ENCODE measurements at regions not wholly inside any gene's neighbourhood (a gene's known extent, or its start where the extent isn't known, plus 50 kb on each side); places are given as distances from the start of the nearest gene placed in this dataset.
"Not testable (repeated sequence)": the region's sequence is repeated elsewhere in the genome, so short reads cannot be mapped to it uniquely, and the experiment has no call there.

GRCh38 chr6:139964737-139965136, 590.3 kb upstream of the CITED2 start:
- DNase-seq: no peak

DNA sequence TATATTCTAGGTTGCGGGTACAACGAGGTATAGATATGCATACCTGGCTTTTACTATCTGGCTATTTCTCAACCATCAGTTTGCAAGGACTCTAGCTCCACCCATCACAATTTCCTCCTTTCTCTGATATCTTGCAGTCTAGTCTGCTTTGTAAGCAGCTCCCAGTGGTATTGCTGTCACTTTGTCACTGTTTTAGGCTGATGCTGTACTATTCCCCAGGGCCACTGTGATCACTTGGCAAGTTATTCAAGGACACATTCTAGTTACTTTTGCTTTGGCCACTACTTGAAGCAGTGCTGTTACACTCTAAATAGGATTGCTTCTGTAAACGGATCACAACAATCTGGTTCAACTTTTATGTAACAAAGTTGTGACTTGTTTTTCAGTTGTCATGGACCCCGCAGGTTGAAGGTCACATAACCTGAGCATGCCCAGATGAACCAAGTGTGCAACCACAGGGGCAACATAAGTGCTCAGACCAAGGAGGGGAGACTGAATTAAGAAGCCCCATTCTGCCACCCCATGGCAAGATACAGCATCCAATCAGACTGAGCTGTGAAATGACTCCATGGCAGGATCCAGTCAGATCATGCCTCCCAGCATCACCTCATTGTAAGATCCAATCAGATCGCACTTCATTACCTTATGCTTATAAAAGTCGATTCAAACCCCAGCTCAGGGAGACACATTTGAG, 588.4 kb upstream of the CITED2 start:
- no peak for DNase-seq

GRCh38 chr6:139961190-139961589, 586.7 kb upstream of the CITED2 start:
- DNase-seq: no peak

DNA sequence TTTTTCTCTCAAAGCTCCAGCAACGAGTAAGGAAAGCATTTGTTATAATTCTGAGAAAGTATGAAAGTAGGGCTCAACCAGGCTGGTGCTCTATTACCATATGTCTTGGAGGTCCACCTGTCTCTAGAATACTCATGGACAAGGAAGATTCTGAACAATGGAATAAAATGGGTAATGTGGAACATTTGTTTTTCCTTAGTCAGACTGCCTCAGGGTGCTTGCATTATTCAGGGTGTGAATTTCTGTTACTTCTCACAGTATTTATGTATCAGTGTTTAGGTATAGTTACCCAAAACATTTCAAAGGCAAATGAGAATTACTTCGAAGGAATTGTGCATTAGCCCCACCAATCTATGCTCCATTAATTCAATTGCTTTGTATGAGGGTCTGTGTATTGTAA, 586.2 kb upstream of the CITED2 start:
- DNase-seq: no peak

GRCh38 chr6:139955366-139956155, 581.1 kb upstream of the CITED2 start:
- peak in 1 of 2 experiments; percentile 46 for DNase-seq

- no peak for DNase-seq
Observed at GRCh38 chr6:139954463-139955071, 580.1 kb upstream of the CITED2 start.

GRCh38 chr6:139953780-139954179, 579.3 kb upstream of the CITED2 start:
- DNase-seq: not testable (repeated sequence)

GRCh38 chr6:139951172-139951571, 576.7 kb upstream of the CITED2 start:
- no peak for DNase-seq

- no peak for DNase-seq
Observed at GRCh38 chr6:139944976-139945375, 570.5 kb upstream of the CITED2 start.

GRCh38 chr6:139944131-139944530, 569.7 kb upstream of the CITED2 start:
- no peak for DNase-seq

GRCh38 chr6:139943391-139943790, 568.9 kb upstream of the CITED2 start:
- DNase-seq: no peak

- no peak for DNase-seq
Observed at GRCh38 chr6:139942331-139942730, 567.9 kb upstream of the CITED2 start.

DNA sequence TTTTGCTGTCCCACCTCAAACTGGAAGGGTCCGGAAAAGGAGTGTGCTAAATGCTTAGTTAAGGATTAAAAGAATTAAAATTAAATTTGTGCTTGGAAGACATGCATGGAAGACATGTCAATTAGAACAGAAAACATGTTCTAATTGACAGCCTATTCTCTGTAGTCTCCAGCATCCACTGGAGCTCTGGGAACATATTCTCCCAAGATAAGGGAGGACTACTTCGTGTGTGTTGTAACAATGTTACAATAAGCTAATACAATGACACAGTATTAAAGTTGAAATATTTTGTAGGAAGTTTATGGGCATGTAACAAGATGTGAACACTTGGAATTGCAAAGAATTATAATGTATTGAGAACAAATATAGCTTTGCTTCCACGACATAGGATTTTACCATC, 567.4 kb upstream of the CITED2 start:
- DNase-seq: no peak

- no peak for DNase-seq
Observed at GRCh38 chr6:139940741-139941729, 566.6 kb upstream of the CITED2 start.

DNA sequence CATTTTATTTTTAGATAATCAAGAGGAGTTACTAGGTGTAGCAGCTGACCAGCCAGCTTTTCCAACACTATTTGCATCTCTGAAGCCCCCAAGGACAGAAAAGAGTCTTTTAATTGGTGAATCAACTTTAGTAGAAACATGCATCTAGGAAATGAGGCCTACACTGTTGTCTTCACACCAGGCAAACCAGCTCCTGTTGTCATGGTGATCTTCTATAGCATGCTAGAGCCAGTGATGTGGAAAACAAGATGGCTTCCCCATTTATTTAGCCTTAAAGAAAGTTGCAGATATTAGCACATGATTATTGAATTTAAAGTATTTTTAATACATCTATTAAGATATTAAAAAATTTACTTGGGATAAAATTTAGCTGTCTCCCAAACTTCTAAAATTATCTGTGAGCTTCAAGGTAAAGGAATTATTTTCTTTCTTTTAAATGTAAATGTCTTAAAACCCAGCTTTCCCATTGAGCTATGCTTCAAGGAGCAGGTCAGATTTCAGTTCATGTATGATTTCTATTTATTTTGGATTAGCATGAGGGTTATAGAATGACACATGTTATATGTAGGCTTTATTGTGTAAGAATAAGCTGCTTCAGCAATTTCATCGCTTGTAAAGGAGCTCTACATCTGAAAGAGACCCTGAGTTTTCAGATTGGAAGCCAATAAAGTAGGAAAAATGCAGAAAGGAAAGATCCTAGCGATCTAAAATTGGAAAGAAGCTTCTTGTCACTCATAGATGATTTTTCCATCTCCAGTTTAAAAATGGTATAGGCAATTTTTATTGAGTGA, 564.9 kb upstream of the CITED2 start:
- DNase-seq: no peak

DNA sequence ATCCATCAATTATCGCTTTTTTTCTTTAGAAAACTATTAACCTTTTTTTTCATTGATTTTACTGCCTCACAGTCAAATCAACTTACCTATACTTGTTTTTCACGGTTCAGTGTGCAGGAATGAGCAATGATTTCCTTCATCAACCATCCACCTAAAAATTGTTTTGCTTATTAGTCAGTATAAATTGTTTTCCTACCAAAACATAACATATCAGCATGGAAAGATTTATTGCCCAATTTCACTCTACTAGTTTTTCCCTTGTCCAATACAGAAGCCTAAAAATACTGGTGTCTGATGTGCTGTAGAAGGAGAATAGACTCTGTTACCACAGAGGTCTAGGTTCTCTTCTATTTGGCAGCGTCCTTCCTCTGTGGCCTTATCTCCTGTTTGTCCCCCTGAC, 558.2 kb upstream of the CITED2 start:
- DNase-seq: no peak

DNA sequence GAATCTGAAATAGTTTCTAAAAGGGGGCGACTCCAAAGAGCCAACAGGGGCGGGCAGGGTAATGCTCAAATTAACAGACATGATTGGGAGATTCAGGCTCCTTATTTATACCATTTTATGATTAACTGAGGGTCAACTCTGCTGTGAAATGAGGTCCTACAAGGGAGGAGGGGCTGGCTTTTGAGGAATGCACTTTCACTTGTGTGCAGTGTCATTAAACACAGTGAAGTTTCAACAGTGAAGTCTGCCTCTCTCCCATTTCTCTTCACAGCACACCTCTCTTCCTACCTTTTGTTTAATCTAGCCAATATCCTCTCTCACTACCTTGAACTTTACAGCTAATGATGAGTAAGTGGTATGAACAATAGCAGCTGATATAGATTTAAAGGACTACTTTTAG, 557.3 kb upstream of the CITED2 start:
- no peak for DNase-seq

- DNase-seq: no peak
Observed at GRCh38 chr6:139927742-139928305, 553.4 kb upstream of the CITED2 start.

GRCh38 chr6:139927236-139927635, 552.8 kb upstream of the CITED2 start:
- no peak for DNase-seq

- no peak for DNase-seq
Observed at GRCh38 chr6:139926711-139927110, 552.3 kb upstream of the CITED2 start.

DNA sequence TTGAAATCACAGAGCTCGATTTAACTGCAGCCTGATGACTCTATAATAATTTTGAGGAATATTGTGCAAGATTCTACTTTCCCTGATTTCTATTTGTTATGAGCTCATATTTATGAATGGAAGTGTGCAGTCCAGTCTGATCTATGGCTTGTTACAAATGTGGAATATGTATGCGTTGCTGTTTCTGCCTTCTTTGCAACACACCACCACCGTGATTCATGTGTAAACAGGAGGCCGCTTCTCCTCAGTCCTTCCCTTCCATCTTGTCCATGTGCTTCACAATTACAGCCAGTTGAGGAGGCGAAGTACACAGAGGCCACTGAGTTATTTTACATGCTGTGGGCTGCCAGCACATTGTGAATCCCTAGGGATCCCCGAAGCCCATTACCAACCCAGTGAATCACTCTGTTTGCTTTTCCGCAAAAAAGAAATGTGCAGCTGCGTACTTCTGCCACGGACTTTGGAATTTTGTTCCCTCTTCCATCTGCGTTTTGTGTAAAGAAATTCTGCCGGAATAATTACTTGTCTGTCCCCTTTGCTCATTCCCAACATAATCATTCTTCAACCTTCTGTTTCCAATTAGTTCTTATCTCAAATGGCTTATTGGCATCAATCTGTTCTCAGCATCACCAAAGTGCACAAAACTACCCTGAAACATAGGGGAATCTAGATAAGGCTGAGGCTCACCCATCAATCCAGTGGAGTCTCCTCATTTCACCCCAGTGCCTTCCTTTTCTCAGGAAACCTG, 551.6 kb upstream of the CITED2 start:
- no peak for DNase-seq

Measured in SHP77 (cell line).